GM18517 (cell line): ENCODE measurements at regions not wholly inside any gene's neighbourhood (a gene's known extent, or its start where the extent isn't known, plus 50 kb on each side); places are given as distances from the start of the nearest gene placed in this dataset.

ENCODE experiments used
- ATAC-seq: cut with Tn5 transposase; IDR thresholded peaks from one replicate; pipeline ENCODE4 v1.9.1; 2021; ENCODE audit warnings: mild to moderate bottlenecking, moderate library complexity; ENCODE audit not compliant: unreplicated experiment

DNA sequence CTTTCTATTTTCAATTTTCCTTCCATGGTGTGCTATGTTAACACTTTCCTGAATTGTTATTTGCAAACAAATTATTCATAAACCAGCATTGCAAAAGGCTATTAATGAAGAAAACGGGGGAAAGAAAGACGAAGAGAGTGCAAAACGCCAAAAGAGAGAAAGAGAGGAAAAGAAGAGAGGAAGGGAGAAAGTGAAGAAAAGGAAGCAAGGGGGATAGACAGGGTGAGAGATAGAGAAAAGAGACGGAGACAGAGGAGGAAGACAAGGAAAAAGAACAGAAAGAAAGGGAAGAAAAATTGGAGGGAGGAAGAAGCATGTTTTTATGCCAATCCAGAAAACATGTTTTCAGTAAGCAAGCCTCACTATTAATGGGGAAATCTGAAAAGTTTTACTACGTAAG, 310.6 kb downstream of the TFEC start:
- no peak for ATAC-seq

- ATAC-seq: no peak
Observed at GRCh38 chr7:115709664-115710063, 320.9 kb downstream of the TFEC start.

DNA sequence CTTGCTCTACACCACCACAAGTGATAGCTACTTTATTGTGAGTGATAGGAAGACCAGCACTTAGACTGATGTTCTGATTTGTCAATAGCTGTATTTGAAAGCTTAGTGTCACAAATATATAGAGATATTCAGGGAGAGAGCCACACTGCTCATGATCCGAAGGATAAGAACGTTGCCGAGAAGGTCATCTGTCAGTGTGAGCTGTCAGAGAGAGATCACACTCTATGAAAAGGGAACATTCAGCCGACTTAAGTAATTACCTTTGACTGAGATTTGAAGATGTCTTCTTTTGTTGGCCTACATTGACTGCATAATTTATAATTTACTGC, 322.6 kb downstream of the TFEC start:
- no peak for ATAC-seq

DNA sequence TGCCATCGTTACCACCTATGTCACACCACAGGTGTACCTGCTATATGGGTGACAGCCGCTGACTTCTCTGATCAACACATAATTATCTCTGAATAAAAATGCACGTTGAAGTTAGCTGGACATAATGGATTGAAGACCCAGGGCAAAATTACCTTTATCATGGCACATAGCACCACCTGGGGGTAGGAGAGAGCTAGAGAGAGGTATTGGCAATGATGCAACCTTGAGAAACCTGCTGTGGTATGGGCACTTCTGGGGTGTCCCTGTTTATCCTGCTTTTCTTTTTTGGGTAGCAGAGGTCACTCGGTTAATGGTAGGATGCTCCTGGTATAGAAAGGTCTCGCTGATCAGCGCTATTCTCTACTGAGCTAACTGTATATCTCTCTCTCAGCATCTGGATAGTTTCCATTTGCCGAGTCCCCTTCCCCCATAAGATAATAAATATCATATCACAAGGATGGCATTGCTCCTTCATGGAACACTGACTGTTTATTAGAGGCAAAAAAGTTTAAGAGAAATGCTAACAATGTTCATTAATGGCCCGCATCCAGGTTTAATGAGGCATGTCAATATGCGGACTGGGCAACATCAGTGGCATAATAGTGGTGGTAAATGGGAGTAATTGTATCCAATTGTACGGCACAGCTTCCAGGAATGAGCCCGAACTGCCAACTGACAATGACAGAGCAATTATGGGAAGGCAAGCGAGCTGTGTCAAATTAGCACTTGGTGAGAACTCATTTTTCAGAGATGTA, 323.1 kb downstream of the TFEC start:
- no peak for ATAC-seq

- no peak for ATAC-seq
Observed at GRCh38 chr7:115704884-115705283, 325.7 kb downstream of the TFEC start.

GRCh38 chr7:115701141-115701540, 329.4 kb downstream of the TFEC start:
- no peak for ATAC-seq

- ATAC-seq: no peak
Observed at GRCh38 chr7:115694424-115694823, 336.1 kb downstream of the TFEC start.

- no peak for ATAC-seq
Observed at GRCh38 chr7:115693779-115694178, 336.8 kb downstream of the TFEC start.

- no peak for ATAC-seq
Observed at GRCh38 chr7:115689941-115690340, 340.6 kb downstream of the TFEC start.

DNA sequence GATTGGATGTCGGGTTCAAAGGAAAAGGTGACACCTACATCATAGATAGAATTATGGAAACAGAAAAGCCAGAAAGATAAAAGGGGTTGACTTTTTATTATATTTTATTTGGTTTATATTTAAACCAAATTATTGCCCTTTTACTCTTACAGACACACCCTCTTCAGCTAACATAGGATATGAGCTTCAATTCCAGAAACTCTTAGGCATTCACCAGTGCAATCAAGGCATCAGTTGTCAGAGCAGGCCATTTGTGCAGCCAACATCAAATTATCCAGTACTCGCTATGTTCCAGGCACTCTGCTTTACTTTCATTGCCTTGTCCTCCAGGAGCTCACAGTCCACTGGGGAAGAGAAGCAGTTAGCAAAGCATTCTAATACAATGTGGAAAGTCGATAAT, 347.5 kb downstream of the TFEC start:
- no peak for ATAC-seq

- no peak for ATAC-seq
Observed at GRCh38 chr7:115682507-115682906, 348.1 kb downstream of the TFEC start.

GRCh38 chr7:115680921-115681320, 349.6 kb downstream of the TFEC start:
- ATAC-seq: no peak

DNA sequence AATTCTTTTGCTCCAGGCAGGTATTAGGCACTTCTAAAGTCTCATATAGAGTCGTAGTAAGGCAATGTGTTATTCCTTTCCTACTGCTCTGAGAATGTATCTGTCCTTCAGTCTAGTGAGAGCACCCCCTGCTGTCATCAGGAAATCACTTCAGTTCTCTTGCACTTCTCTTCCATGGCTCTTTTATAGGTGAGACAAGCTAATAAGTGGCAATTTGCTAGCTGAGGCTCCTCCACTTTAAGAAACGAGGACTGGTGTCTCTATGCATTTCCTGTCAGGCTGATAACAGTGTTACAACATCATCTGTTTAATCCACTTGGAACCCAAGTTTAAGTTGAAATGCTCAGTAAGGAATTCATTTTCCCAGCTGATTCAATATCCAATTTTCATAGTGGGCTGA, 350.6 kb downstream of the TFEC start:
- peak; percentile 75 for ATAC-seq

DNA sequence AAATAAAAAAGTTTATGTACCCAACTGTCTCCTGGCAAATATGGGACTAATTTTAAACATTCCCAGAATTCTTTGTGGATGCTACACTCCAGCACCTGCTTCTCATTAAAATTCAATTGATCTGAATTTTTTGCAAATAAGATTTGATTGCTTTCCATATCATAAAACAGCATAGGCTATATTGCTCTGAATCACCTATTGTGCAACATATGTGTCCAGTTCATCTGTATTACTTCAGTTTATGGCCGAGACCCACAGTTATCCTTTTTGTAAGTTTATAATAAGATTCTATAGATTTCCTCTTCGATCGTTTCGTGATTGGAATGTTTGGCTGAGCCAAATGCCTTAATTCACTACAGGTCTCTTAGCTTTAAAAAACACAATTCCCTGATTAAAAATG, 351.1 kb downstream of the TFEC start:
- no peak for ATAC-seq

- ATAC-seq: no peak
Observed at GRCh38 chr7:115678086-115678982, 352.2 kb downstream of the TFEC start.

- no peak for ATAC-seq
Observed at GRCh38 chr7:115676707-115677106, 353.9 kb downstream of the TFEC start.

- ATAC-seq: no peak
Observed at GRCh38 chr7:115676080-115676479, 354.5 kb downstream of the TFEC start.

DNA sequence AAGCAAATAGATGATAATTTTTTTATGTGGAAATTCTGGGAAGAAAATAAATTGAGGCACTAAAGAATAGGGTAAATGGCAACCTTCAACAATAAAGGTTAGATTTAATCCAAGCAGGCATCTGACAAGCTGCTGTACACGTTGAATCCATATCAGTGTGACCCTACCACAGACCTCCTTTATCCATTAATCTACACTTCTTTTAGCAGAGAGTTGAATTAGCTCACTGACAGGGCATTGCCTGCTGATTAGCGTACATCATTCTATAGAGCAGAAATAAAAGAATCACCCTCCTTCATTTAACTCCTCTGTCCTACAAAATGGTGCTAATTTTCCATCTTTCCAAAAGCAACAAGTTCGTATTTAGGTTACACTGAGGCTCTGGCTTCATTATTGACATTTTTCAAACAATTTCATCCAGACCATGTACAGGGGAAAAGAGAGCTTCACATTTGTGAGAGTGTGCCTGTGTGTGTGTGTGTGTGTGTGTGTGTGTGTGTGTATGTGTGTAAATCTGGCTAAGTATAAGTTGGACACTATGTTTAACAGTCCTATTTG, 356.0 kb downstream of the TFEC start:
- no peak for ATAC-seq

DNA sequence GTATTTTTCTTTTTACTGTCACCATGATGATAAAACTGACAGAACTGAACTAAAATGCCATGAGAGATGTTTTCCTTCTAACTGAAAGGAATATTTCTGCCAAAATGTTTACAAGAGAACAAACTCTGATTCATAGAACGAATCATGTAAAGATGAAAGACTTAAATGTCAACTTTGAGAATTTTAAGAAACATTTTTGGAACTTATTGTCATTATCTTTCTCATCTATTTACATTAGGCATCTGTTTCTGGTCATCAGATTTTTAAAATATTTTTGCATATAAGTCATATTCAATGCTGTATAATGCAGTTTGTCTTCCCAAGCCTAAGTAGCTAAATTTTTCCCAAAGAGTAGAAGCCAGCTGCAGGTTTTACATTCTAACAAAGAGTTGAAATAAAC, 358.5 kb downstream of the TFEC start:
- ATAC-seq: no peak

GRCh38 chr7:115662676-115663075, 367.9 kb downstream of the TFEC start:
- no peak for ATAC-seq

GRCh38 chr7:115662120-115662519, 368.4 kb downstream of the TFEC start:
- ATAC-seq: no peak

DNA sequence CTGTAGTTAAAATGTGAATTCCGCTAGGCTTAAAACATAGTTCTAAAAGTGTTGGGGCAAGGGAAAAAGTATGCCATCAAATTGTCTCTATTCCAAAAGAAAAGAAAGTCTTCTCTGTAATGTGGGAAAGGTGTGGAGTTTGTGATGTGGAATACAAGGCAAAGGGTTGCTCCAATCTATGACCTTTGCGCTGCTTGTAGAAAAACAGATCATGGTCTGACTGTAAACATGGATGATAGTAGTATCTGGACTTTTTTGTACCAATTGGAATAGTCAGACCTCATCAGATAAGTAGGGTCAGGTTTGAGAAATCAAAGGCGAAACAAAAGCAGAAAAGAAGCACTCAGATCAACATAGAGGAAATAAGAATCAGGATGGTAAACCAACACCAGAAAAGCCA, 372.3 kb downstream of the TFEC start:
- no peak for ATAC-seq
